Stromal cell of bone marrow (primary cell): ENCODE measurements at regions not wholly inside any gene's neighbourhood (a gene's known extent, or its start where the extent isn't known, plus 50 kb on each side); places are given as distances from the start of the nearest gene placed in this dataset.
A peak's percentile ranks its signal among the peaks of the same experiment; 100 is the strongest.
"Not testable (repeated sequence)": the region's sequence is repeated elsewhere in the genome, so short reads cannot be mapped to it uniquely, and the experiment has no call there.

Source experiments
- DNase-seq: peaks from one replicate; pipeline ENCODE4 v3.0.0-alpha.2; 2012; ENCODE audit warnings: low read depth

DNA sequence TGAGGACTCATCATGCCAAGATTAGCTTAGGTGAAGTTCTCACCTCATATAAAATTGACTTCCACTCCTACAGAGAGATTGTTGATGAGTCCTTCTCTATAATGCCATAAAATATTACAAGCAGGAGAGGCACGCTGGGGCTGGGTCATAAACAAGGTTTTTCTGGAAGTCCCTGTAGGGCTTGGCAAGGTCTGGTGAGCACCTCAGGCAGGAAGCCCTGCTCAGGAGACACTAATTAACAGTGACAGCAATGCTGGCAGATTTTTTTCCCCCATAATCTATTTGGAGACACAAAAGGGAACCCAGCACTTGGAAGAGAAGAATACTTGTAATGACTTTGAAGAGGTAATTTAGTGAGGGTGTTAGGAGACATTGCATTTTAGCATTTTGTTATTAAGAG lies 118.7 kb downstream of the DIRAS2 start:
- DNase-seq = no peak

DNA sequence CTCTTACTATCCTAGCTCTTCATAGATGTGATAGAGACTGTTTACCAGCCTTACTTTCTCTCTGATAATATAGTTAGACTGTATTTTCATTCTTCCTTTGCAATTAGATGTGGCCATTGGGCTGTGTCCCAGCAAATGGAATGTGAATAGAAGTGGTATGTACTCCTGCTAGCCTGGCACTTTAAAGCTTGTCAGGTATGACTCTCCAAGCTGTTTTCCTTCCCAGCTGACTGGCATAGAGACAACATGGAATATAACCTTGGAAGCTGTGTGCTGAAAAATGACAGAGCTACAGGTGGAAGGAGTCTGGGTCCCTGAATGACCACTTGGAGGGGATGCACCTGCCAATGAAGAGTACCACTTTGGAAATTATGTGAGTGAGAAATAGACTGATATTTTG lies 116.2 kb downstream of the DIRAS2 start:
- DNase-seq = no peak

DNA sequence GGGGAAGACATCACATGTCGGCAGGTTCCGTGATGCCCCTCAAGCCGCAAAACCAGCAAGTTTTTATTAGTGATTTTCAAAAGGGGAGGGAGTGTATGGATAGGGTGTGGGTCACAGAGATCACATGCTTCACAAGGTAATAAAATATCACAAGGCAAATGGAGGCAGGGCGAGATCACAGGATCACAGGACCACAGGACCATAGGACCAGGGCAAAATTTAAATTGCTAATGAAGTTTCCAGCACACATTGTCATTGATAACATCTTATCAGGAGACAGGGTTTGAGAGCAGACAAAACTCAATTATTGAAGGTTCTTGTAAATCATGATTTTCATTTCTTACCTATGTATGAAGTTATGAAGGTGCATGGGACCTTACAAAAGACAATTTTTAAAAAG lies 106.5 kb downstream of the DIRAS2 start:
- DNase-seq = not testable (repeated sequence)

DNA sequence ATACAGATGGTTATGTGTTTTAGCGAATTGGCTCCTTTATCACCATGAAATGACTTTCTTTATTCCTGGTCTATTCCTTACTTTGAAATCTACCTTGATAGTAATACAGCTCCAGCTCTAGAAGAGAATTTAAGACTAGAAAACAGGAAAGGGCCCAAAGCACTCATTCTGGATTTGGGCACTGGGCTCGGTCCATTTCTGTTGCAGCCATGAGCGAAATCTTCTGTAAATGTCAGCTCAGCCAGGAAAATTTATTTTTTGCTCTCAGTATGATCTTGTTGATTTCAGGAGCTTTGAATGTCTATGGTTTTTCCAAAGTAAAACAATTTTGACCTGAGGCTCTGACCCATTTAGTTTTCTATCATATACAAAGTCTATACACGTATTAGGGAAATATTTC lies 104.1 kb downstream of the DIRAS2 start:
- no peak for DNase-seq

DNA sequence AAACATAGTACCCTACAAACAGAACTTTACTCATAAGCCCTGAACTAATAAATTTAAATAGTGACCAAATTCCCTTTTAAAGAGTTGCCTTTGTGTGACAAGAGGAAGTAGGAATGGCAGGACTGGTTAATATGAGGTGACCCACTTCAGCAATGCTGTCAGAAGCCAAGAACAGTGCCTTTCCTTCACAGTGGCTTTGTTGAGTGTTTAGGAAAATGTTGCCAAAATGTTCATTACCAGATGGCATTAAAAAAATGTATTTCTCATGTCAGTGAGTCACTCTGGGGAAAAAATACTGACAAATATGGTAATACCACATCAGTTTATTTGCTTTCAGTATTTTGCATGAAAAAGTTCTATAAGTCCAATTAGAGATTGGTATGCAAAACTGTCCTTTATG lies 103.3 kb downstream of the DIRAS2 start:
- no peak for DNase-seq

DNA sequence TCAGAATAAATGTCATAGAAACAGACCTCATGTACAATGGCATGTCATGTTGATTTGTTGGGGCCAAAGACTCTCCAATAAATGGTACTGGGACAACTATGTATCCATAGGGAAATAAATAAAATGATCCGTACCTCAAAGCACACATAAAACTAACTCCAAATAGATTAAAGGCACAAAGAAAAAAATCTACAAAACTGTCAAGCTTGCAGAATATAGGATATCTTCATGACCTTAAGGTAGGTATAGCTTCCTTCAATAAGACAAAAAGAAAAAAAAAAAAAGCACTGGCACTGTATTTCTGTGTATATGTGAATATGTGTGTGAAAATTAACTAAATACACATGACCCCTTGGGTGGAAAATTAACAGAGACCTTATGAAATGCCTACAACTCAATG lies 101.9 kb downstream of the DIRAS2 start:
- DNase-seq = no peak

DNA sequence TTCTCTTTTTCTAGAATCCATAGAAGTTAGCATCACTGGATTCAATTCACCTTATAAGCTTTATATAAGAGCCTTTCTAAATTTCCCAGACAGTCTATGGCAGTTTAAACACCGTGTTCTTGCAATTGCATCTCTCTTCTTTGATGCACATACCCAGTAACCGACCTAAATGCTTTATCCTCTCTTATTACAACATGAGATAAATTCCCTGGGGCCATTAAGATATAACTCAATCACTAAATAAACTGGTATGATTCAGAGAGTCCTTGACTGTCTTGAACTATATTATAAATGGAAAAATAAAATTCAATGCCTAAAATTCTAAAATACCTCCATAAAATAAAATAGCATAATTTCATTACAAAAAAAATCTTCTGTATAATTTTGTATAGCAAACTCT lies 98.1 kb downstream of the DIRAS2 start:
- DNase-seq = no peak

DNA sequence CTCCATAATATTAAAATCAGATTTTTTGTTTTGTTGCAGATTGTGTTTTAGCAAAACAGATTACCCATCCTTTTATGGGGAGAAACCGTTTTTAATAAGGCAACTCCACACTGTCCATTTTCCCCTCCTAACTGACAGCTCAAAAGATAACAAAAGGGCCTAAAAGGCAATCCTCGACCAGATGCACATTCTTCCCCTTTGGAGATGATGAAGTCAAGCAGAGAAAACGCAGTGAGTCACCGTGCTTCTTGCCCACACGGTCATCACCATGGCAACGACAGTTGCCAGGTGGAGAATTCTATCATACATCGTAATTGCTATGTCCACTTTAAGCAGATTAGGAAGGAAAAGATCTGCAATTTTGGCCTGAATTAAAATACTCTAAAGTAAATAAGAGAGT lies 96.4 kb downstream of the DIRAS2 start:
- peak; percentile 21 for DNase-seq

DNA sequence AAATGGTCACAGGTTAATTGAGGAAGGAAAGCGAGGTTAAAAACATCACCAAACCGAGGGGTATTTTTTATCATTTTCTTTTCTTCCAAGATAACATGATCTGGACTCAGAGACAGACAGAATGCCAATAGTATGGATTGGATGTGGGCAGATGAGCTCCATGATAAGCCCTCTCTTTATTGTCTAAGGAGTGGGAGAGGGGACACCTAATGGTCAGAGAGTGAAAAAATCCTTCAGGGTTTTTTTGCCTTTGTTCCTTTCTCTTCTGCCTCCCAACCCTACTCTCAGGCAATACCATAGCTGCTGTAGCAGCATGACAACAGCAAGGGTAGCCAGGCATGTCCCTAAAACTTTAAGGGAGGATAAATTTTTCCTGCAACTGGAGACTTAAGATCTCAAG lies 94.7 kb downstream of the DIRAS2 start:
- DNase-seq = no peak

DNA sequence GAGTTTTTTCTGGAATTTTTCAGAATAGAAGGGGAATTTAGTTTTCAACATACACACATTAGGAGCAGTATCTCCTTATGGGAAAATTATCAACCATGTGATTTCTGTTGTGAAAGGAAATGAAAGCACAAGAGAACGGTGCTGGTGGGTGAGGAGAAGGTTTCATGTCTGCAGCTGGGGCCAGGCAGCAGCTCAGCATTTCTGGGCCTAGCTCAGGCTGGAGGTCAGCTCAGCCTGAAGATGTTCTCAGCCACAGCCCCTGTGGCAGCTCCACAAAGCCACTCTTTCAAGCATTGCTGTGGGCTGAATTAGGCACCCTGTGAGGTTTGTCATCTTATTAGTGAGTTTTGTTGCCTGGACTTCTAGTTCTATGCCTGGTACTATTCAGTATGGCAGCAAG lies 90.3 kb downstream of the DIRAS2 start:
- DNase-seq = no peak

DNA sequence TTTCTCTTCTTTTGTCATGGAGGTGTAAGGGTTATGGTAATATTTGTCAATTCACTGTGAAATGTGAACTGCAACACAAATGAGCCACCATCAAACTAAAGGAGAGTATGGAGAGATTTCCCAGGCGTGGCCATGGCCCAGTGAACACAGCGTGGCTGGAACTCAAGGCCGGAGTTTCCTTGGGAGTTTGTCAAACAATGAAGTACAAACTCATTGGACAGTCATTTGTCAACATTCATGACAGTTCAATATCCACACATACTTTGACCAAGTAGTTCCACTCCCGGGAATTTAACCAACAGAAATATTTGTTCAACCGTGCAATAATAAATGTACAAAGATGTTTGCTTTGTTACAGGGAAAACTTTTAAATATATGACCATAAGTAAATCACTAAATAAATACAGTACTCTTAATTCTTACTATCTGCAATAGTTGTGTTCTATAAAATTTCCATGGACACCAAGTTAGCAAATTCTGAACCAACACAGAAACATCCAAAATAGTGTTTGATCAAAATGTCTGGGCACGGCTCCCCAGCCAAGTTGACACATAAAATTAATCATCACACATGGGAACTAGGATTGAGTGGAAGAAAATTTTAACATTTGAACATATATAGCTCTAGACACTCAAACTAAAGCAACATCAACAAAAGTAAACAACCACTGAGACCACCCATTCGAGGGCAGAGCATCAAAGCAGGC lies 87.1 kb downstream of the DIRAS2 start:
- no peak for DNase-seq

DNA sequence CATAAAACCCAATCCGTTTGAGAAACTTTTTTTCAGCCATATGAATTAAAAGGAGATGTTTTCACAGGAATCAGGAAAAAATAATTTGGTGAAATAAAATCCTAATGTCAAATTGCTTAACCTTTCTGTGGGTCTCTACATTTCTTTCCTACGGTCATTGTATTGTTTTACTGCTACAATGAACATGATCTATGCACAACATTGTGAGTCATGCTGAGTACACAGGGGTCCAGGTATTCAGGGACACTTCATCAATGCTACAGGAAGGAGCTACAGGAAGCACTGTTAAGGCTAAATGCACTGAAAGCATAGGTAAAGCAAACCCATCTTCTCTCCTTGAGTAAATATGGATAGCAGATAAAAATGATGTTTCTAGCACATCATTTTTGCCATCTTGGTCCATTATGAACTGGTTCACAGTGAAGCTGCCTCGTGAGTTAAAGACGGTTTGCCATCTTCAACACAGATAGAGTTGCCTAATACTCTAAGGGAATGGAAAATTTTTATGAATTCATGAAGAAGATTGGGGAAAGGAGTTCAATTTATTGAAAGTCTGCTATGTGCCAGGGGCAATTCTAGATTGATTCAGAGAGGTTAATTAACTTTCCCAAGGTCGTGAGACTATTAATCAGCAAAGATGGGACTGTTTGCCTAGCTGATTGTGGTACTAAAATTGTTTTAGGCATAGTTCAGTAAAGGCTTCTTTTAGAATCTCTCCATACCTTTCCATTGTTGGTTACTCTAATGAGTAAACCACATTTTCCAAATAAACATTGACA lies 85.5 kb downstream of the DIRAS2 start:
- no peak for DNase-seq

DNA sequence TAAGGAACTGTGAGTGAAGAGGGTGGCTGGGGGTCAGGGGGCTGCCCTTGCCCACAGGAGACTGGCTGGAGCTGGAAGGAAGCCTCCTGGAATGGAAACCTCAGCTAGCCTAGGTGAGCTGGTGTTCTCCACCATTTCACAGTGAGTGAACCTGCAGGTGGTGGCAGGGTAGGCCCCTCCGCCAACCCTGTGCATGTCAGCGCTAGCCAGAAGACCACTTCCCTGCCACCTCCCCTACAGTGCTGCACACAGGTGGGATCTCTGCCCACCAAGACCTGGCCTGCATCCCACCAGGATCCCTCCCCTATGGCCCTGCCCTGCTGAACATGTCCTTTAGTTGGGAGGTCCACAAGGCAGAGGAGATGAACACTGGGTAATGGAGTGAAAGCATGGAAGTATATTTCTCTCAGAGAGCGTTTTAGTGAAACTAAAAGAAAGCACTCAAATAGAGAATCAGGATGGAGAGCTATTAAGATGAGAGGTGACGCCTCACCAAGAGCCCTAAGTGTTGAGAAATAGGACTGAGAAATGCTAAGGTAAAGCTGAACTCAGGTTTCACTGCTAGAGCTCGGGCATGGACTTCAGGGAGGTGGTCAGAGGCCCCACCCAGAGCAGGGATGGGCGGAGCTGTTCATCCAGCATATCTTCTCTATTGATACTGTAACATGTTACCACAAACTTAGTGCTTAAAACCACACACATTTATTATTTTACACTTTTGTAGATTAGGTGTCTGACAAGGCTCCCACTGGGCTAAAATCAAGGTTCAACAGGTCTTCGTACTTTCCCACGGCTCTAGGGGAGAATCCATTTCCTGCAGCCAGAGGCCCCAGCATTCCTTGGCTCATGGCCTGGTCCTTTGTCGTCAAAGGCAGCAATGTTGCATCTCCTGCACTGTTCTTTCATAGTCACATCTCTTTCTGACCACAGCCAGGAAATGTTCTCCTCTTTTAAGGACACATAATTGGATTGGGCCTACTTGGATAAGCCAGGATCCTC lies 83.2 kb downstream of the DIRAS2 start:
- DNase-seq = no peak
